HepG2 (cell line): ENCODE measurements at regions not wholly inside any gene's neighbourhood (a gene's known extent, or its start where the extent isn't known, plus 50 kb on each side); places are given as distances from the start of the nearest gene placed in this dataset.

Experiments
- ATAC-seq: fragments of 200-7000 bp; cut with Tn5 transposase; 3 replicates; pipeline ENCODE4 v1.9.1; 2020; ENCODE audit warnings: mild to moderate bottlenecking, moderate library complexity
- BruUV-seq: library from RNA; stranded (reverse); fragments of 400-500 nt; replicated peaks from 2 replicates; lab custom pipeline; 2021; lab: Mats Ljungman, UMichigan
- CTCF ChIA-PET: fragments of 300-600 bp; formaldehyde crosslinking; extraction: SDS; loops from one replicate; lab custom pipeline; 2021; ENCODE audit warnings: low total read pairs, inconsistent platforms, low intra/inter-chr PET ratio; lab: Yijun Ruan, JAX
- POLR2A ChIA-PET: fragments of 350-600 bp; sonication (Branson Sonifier 250); formaldehyde crosslinking; loops from one replicate; lab custom pipeline; 2020; ENCODE audit warnings: antibody characterized with exemption, inconsistent platforms; lab: Yijun Ruan, JAX
- DNase-seq: peaks from one replicate; pipeline ENCODE4 v3.0.0-alpha.2; 2015; ENCODE audit warnings: low spot score
- FAIRE-seq: peaks from 3 replicates; lab custom pipeline; 2011; peaks lifted over from hg19 to GRCh38; lab: Jason Lieb, UNC
- H2AFZ ChIP-seq: one replicate; pipeline ENCODE4 v1.6.1; 2011; ENCODE audit warnings: low read length, inconsistent platforms
- H3K27ac ChIP-seq: fragments of 300-600 bp; 3 replicates; pipeline ENCODE4 v1.8.0; 2011; ENCODE audit warnings: mixed run types, mild to moderate bottlenecking, mixed read lengths, low read length, inconsistent platforms; ENCODE audit not compliant: insufficient read depth; ENCODE audit errors: extremely low read length
- H3K27me3 ChIP-seq, 2 experiments: fragments of 200-600 bp in 1 of 2; 2 replicates in 1 of 2; 3 replicates in 1 of 2; pipeline versions ENCODE4 v1.6.0 to v1.8.0; 2011; ENCODE audit warnings: low read length in 2 of 2, mild to moderate bottlenecking in 2 of 2, moderate library complexity in 2 of 2, inconsistent platforms in 1 of 2; ENCODE audit not compliant: insufficient read depth in 2 of 2, control insufficient read depth in 1 of 2
- H3K36me3 ChIP-seq, 2 experiments: fragments of 200-600 bp in 1 of 2; replicated peaks in 1 of 2; 2 replicates in 1 of 2; 3 replicates in 1 of 2; pipeline versions ENCODE4 v1.5.1 to v1.8.0; 2011; ENCODE audit warnings: low read length in 2 of 2, inconsistent platforms in 1 of 2; ENCODE audit not compliant: insufficient read depth in 2 of 2, control insufficient read depth in 1 of 2
- H3K4me1 ChIP-seq: 2 replicates; pipeline ENCODE4 v1.5.1; 2012; ENCODE audit warnings: low read length, inconsistent platforms; ENCODE audit not compliant: insufficient read depth
- H3K4me2 ChIP-seq: 2 replicates; pipeline ENCODE4 v1.6.0; 2011; ENCODE audit warnings: low read depth, low read length, inconsistent platforms
- H3K4me3 ChIP-seq, 3 experiments: fragments of 200-600 bp in 1 of 3; sonication (generic), shearing (Covaris generic) in 1 of 3; replicated peaks in 1 of 3; 2 replicates each; pipeline ENCODE4 v1.5.1; 2011 to 2016; ENCODE audit warnings: low read length in 3 of 3, inconsistent platforms in 2 of 3, low read depth in 2 of 3, mild to moderate bottlenecking in 2 of 3, control low read depth in 1 of 3, mixed read lengths in 1 of 3; ENCODE audit not compliant: insufficient read depth in 1 of 3
- H3K79me2 ChIP-seq: one replicate; pipeline ENCODE4 v1.6.1; 2011; ENCODE audit warnings: low read length, inconsistent platforms; ENCODE audit not compliant: insufficient read depth
- H3K9ac ChIP-seq: 2 replicates; pipeline ENCODE4 v1.6.0; 2011; ENCODE audit warnings: mild to moderate bottlenecking, low read depth, low read length, inconsistent platforms; ENCODE audit not compliant: insufficient read depth
- H3K9me3 ChIP-seq: 2 replicates; pipeline ENCODE4 v1.5.1; 2012; ENCODE audit warnings: mild to moderate bottlenecking, low read length
- H4K20me1 ChIP-seq: 2 replicates; pipeline ENCODE4 v1.6.0; 2011; ENCODE audit warnings: inconsistent platforms, mild to moderate bottlenecking, low read length, moderate library complexity; ENCODE audit not compliant: insufficient read depth
- FOXP1 ChIP-seq, 2 experiments: fragments of 450-650 bp in 1 of 2; IDR thresholded peaks; 2 replicates each; pipeline ENCODE4 v1.6.1; 2017 to 2018; ENCODE audit warnings: antibody characterized with exemption in 1 of 2
- FOXP4 ChIP-seq: sonication (generic); formaldehyde crosslinking; IDR thresholded peaks from 2 replicates; pipeline ENCODE4 v1.4.0; 2020; ENCODE audit warnings: missing genetic modification reagents
- GFI1 ChIP-seq: sonication (generic); formaldehyde crosslinking; IDR thresholded peaks from 2 replicates; pipeline ENCODE4 v1.5.0; 2020; ENCODE audit warnings: missing genetic modification reagents, mild to moderate bottlenecking, borderline replicate concordance
- MIXL1 ChIP-seq: IDR thresholded peaks from 2 replicates; pipeline ENCODE4 v1.6.1; 2016
- PLSCR1 ChIP-seq: sonication (generic); formaldehyde crosslinking; IDR thresholded peaks from 2 replicates; pipeline ENCODE4 v1.5.0; 2020; ENCODE audit warnings: missing genetic modification reagents, mild to moderate bottlenecking, borderline replicate concordance
- SCMH1 ChIP-seq: sonication (generic); formaldehyde crosslinking; IDR thresholded peaks from 2 replicates; pipeline ENCODE4 v1.9.0; 2021; ENCODE audit warnings: missing genetic modification reagents, mild to moderate bottlenecking, borderline replicate concordance
- SIX1 ChIP-seq: sonication (generic); formaldehyde crosslinking; IDR thresholded peaks from 2 replicates; pipeline ENCODE4 v1.4.0; 2020; ENCODE audit warnings: missing genetic modification reagents, borderline replicate concordance
- SP5 ChIP-seq: IDR thresholded peaks from 2 replicates; pipeline ENCODE4 v1.6.1; 2016; ENCODE audit warnings: low read depth, borderline replicate concordance
- U2AF2 ChIP-seq: fragments of 200-400 bp; formaldehyde crosslinking; IDR thresholded peaks from 2 replicates; pipeline ENCODE4 v1.6.1; 2017; ENCODE audit warnings: low read depth, mild to moderate bottlenecking, low read length
- WIZ ChIP-seq: sonication (generic); formaldehyde crosslinking; IDR thresholded peaks from 2 replicates; pipeline ENCODE4 v1.5.1; 2020; ENCODE audit warnings: mild to moderate bottlenecking, missing genetic modification reagents
- XRCC5 ChIP-seq: fragments of 200-400 bp; formaldehyde crosslinking; optimal IDR thresholded peaks from 2 replicates; pipeline ENCODE3; 2017; ENCODE audit warnings: mild to moderate bottlenecking, low read length
- ZBTB26 ChIP-seq: IDR thresholded peaks from 2 replicates; pipeline ENCODE4 v1.6.1; 2016; ENCODE audit warnings: missing compliant biosample characterization, missing genetic modification reagents, borderline replicate concordance
- ZBTB49 ChIP-seq: sonication (generic); formaldehyde crosslinking; IDR thresholded peaks from 2 replicates; pipeline ENCODE4 v1.4.0; 2020; ENCODE audit warnings: missing genetic modification reagents, borderline replicate concordance
- ZFX ChIP-seq: sonication (generic); formaldehyde crosslinking; IDR thresholded peaks from 2 replicates; pipeline ENCODE4 v1.4.0; 2020; ENCODE audit warnings: mild to moderate bottlenecking, low read depth, missing genetic modification reagents, moderate library complexity
- ZIK1 ChIP-seq: sonication (generic); formaldehyde crosslinking; IDR thresholded peaks from 2 replicates; pipeline ENCODE4 v1.5.0; 2020; ENCODE audit warnings: mild to moderate bottlenecking, low read depth, missing genetic modification reagents, borderline replicate concordance
- ZMYM4 ChIP-seq: sonication (generic); formaldehyde crosslinking; IDR thresholded peaks from 2 replicates; pipeline ENCODE4 v1.8.1; 2023; ENCODE audit warnings: mild to moderate bottlenecking, missing genetic modification reagents
- ZNF274 ChIP-seq: sonication (generic); formaldehyde crosslinking; IDR thresholded peaks from 2 replicates; pipeline ENCODE4 v1.5.1; 2020; ENCODE audit warnings: mild to moderate bottlenecking, missing genetic modification reagents
- ZNF460 ChIP-seq: sonication (generic); formaldehyde crosslinking; IDR thresholded peaks from 2 replicates; pipeline ENCODE4 v1.5.1; 2020; ENCODE audit warnings: missing genetic modification reagents, mild to moderate bottlenecking, borderline replicate concordance
- WGBS: methylation state at CpG from one replicate; pipeline ENCODE4 v1.1.6; 2017; ENCODE audit warnings: low lambda C conversion rate; 5-methylcytosine and 5-hydroxymethylcytosine counted together
- in situ Hi-C: cut with HindIII; loops from 2 replicates; pipeline ENCODE4 v1.10.0; 2017; ENCODE audit warnings: low pct_unique_long_range_greater_than_20kb; ENCODE audit not compliant: extremely low pct_ligation_motif_present
- intact Hi-C: fragments of 100-400 bp; cut with micrococcal nuclease; formaldehyde crosslinking; loops from one replicate; pipeline ENCODE4 v1.10.0; 2022; ENCODE audit not compliant: unreplicated experiment

GRCh38 chr19:30679153-30679702 lies 307.0 kb downstream of the ZNF536 start:
- no peak overlapping the region for H3K4me3 ChIP-seq
- ChIA-PET POLR2A (no interaction called here), CTCF (no interaction called here)
- no peak for TF ChIP-seq FOXP4 (CRISPR knock-in tag)
- TF ChIP-seq SP5: no peak
- no peak for TF ChIP-seq XRCC5
- TF ChIP-seq ZMYM4: no peak
- no peak for TF ChIP-seq SCMH1
- no peak for TF ChIP-seq U2AF2
- TF ChIP-seq ZFX (CRISPR knock-in tag): no peak
- TF ChIP-seq ZBTB26 (CRISPR knock-in tag): no peak
- no peak for TF ChIP-seq SIX1 (CRISPR knock-in tag)
- no peak for TF ChIP-seq ZBTB49 (CRISPR knock-in tag)
- TF ChIP-seq PLSCR1 (CRISPR knock-in tag): no peak
- TF ChIP-seq WIZ (CRISPR knock-in tag): no peak
- no peak for TF ChIP-seq GFI1 (CRISPR knock-in tag)
- no peak for TF ChIP-seq ZIK1 (CRISPR knock-in tag)
- TF ChIP-seq FOXP1 (IDR thresholded peaks at IDR 0.05): no peak
- no peak for TF ChIP-seq FOXP1 (CRISPR knock-in tag; IDR thresholded peaks at IDR 0.05)
- TF ChIP-seq ZNF460 (CRISPR knock-in tag): no peak
- TF ChIP-seq ZNF274 (CRISPR knock-in tag): no peak
- TF ChIP-seq MIXL1 (CRISPR knock-in tag): no peak
- no peaks in the 10 kb centered on the region for H4K20me1 ChIP-seq
- peaks cover 0 to 11% of the 10 kb centered on the region in 2 experiments; a peak in 2 of 5 replicates for H3K27me3 ChIP-seq
- no peak overlapping the region for H2AFZ ChIP-seq
- peaks cover 14% of the 10 kb centered on the region for H3K4me1 ChIP-seq
- WGBS: 5% methylated on average over 7 of the region's 16 CpGs
- no peaks in the 10 kb centered on the region for H3K79me2 ChIP-seq
- intact Hi-C loops: no loop called here
- no peaks in the 10 kb centered on the region for H3K36me3 ChIP-seq
- in situ Hi-C loops: loop anchor here (10.0 kb wide), 2 partner anchors 1366 to 1886 kb away; no protein-coding TSS in a partner anchor
- no peak overlapping the region for H3K4me2 ChIP-seq
- BruUV-seq: no TSS peak
- DNase-seq (no peak), FAIRE-seq (no peak), ATAC-seq (no peak)
- no peak overlapping the region for H3K27ac ChIP-seq
- no peak overlapping the region for H3K9ac ChIP-seq
- H3K9me3 ChIP-seq: no peaks in the 10 kb centered on the region
